ENCODE measurements at regions not wholly inside any gene's neighbourhood (a gene's known extent, or its start where the extent isn't known, plus 50 kb on each side); places are given as distances from the start of the nearest gene placed in this dataset.
"Not testable (repeated sequence)": the region's sequence is repeated elsewhere in the genome, so short reads cannot be mapped to it uniquely, and the experiment has no call there.

GRCh38 chr6:119728935-119729334 is 379.4 kb upstream of the MAN1A1 start:
- no peak for DNase-seq (ENCODE audit: extremely low read depth, low read depth)
- no peak for TF ChIP-seq CTCF (IDR thresholded peaks at IDR 0.05; ENCODE audit: low read depth, low read length)

GRCh38 chr6:119728220-119728750 is 378.7 kb upstream of the MAN1A1 start:
- DNase-seq (ENCODE audit: extremely low read depth, low read depth) = no peak
- TF ChIP-seq CTCF (IDR thresholded peaks at IDR 0.05; ENCODE audit: low read depth, low read length) = no peak

GRCh38 chr6:119727504-119728219 is 378.1 kb upstream of the MAN1A1 start:
- no peak for TF ChIP-seq CTCF (IDR thresholded peaks at IDR 0.05; ENCODE audit: low read depth, low read length)
- DNase-seq (ENCODE audit: extremely low read depth, low read depth) = no peak

- DNase-seq (ENCODE audit: extremely low read depth, low read depth) = not testable (repeated sequence)
Observed at GRCh38 chr6:119726912-119727311, 377.4 kb upstream of the MAN1A1 start.

- DNase-seq (ENCODE audit: extremely low read depth, low read depth) = no peak
- TF ChIP-seq CTCF (IDR thresholded peaks at IDR 0.05; ENCODE audit: low read depth, low read length) = no peak
Observed at GRCh38 chr6:119726086-119726485, 376.5 kb upstream of the MAN1A1 start.

GRCh38 chr6:119720160-119720559 is 370.6 kb upstream of the MAN1A1 start:
- DNase-seq (ENCODE audit: extremely low read depth, low read depth) = no peak
- TF ChIP-seq CTCF (IDR thresholded peaks at IDR 0.05; ENCODE audit: low read depth, low read length) = peak; percentile 10; the same call in 1 of the 2 replicates

- TF ChIP-seq CTCF (IDR thresholded peaks at IDR 0.05; ENCODE audit: low read depth, low read length) = no peak
- no peak for DNase-seq (ENCODE audit: extremely low read depth, low read depth)
Observed at GRCh38 chr6:119717942-119718341, 368.4 kb upstream of the MAN1A1 start.

All from AG09319 (cell line).